HEK293 (cell line): ENCODE measurements at regions not wholly inside any gene's neighbourhood (a gene's known extent, or its start where the extent isn't known, plus 50 kb on each side); places are given as distances from the start of the nearest gene placed in this dataset.

Experiments
- FEZF1 ChIP-seq: fragments of 450-650 bp; formaldehyde crosslinking; IDR thresholded peaks from 2 replicates; pipeline ENCODE4 v1.5.1; 2016; ENCODE audit warnings: missing biosample characterization, missing genetic modification characterization
- ZNF175 ChIP-seq: fragments of 450-650 bp; formaldehyde crosslinking; IDR thresholded peaks from 2 replicates; pipeline ENCODE4 v1.5.1; 2016; ENCODE audit warnings: missing biosample characterization, missing genetic modification characterization
- ZNF561 ChIP-seq: fragments of 450-650 bp; IDR thresholded peaks from 2 replicates; pipeline ENCODE4 v1.5.1; 2018; ENCODE audit warnings: missing biosample characterization, missing genetic modification characterization, borderline replicate concordance
- ZNF660 ChIP-seq: fragments of 450-650 bp; IDR thresholded peaks from 2 replicates; pipeline ENCODE4 v1.5.1; 2018; ENCODE audit warnings: missing biosample characterization, mild to moderate bottlenecking, missing genetic modification characterization
- TF ChIP-seq, protein P1 (sequence below): fragments of 450-650 bp; formaldehyde crosslinking; IDR thresholded peaks from 2 replicates; pipeline ENCODE4 v1.5.1; 2016; ENCODE audit warnings: missing biosample characterization, missing genetic modification characterization
- TF ChIP-seq, protein P2 (sequence below): fragments of 450-650 bp; formaldehyde crosslinking; IDR thresholded peaks from 2 replicates; pipeline ENCODE4 v1.5.1; 2016; ENCODE audit warnings: missing biosample characterization, missing genetic modification characterization
- TF ChIP-seq, protein P3 (sequence below): fragments of 450-650 bp; formaldehyde crosslinking; IDR thresholded peaks from 2 replicates; pipeline ENCODE4 v1.5.1; 2016; ENCODE audit warnings: missing biosample characterization, missing genetic modification characterization
- TF ChIP-seq, protein P4 (sequence below): fragments of 450-650 bp; formaldehyde crosslinking; IDR thresholded peaks from 2 replicates; pipeline ENCODE4 v1.5.1; 2016; ENCODE audit warnings: missing biosample characterization, missing genetic modification characterization, low read depth

DNA sequence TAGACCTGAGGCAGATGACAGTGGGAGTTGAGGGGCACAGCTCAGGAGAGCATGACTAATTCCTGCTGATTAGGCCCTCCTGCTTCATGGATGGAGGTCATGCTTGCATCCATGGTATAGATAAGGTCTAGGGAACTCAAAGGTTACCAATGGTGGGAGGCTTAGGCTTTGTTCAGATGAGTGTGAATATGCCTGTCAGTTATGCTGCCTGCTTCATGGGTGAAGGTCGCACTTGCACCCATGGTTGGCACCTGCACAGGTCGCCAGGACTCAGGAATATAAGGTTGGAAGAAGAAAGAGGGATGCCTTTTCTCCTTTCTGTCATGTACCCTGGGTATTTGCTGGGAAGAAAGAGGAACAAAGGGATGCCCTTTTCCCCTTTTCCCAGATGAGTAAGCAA, 53.4 kb upstream of the GJB6 start:
- TF ChIP-seq, protein P1, sequence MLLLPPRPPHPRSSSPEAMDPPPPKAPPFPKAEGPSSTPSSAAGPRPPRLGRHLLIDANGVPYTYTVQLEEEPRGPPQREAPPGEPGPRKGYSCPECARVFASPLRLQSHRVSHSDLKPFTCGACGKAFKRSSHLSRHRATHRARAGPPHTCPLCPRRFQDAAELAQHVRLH: no peak
- TF ChIP-seq ZNF561 (tag by site-specific recombination): no peak
- TF ChIP-seq, protein P2, sequence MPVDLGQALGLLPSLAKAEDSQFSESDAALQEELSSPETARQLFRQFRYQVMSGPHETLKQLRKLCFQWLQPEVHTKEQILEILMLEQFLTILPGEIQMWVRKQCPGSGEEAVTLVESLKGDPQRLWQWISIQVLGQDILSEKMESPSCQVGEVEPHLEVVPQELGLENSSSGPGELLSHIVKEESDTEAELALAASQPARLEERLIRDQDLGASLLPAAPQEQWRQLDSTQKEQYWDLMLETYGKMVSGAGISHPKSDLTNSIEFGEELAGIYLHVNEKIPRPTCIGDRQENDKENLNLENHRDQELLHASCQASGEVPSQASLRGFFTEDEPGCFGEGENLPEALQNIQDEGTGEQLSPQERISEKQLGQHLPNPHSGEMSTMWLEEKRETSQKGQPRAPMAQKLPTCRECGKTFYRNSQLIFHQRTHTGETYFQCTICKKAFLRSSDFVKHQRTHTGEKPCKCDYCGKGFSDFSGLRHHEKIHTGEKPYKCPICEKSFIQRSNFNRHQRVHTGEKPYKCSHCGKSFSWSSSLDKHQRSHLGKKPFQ (tag by site-specific recombination): no peak
- TF ChIP-seq, protein P3, sequence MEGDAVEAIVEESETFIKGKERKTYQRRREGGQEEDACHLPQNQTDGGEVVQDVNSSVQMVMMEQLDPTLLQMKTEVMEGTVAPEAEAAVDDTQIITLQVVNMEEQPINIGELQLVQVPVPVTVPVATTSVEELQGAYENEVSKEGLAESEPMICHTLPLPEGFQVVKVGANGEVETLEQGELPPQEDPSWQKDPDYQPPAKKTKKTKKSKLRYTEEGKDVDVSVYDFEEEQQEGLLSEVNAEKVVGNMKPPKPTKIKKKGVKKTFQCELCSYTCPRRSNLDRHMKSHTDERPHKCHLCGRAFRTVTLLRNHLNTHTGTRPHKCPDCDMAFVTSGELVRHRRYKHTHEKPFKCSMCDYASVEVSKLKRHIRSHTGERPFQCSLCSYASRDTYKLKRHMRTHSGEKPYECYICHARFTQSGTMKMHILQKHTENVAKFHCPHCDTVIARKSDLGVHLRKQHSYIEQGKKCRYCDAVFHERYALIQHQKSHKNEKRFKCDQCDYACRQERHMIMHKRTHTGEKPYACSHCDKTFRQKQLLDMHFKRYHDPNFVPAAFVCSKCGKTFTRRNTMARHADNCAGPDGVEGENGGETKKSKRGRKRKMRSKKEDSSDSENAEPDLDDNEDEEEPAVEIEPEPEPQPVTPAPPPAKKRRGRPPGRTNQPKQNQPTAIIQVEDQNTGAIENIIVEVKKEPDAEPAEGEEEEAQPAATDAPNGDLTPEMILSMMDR: no peak
- no peak for TF ChIP-seq ZNF175 (tag by site-specific recombination)
- TF ChIP-seq, protein P4, sequence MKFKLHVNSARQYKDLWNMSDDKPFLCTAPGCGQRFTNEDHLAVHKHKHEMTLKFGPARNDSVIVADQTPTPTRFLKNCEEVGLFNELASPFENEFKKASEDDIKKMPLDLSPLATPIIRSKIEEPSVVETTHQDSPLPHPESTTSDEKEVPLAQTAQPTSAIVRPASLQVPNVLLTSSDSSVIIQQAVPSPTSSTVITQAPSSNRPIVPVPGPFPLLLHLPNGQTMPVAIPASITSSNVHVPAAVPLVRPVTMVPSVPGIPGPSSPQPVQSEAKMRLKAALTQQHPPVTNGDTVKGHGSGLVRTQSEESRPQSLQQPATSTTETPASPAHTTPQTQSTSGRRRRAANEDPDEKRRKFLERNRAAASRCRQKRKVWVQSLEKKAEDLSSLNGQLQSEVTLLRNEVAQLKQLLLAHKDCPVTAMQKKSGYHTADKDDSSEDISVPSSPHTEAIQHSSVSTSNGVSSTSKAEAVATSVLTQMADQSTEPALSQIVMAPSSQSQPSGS (tag by site-specific recombination): no peak
- no peak for TF ChIP-seq FEZF1 (tag by site-specific recombination)
- TF ChIP-seq ZNF660: no peak
